Endodermal cell (in vitro differentiated cells): ENCODE measurements at regions not wholly inside any gene's neighbourhood (a gene's known extent, or its start where the extent isn't known, plus 50 kb on each side); places are given as distances from the start of the nearest gene placed in this dataset.

Experiments used
- DNase-seq: peaks from one replicate; pipeline ENCODE4 v3.0.0-alpha.2; 2017
- H3K27ac ChIP-seq: 2 replicates; pipeline ENCODE4 v1.5.1; 2013; ENCODE audit warnings: mild to moderate bottlenecking, low read depth, low read length, moderate library complexity
- H3K27me3 ChIP-seq: 2 replicates; pipeline ENCODE4 v1.6.1; 2013; ENCODE audit warnings: mild to moderate bottlenecking, low read length, moderate library complexity; ENCODE audit not compliant: insufficient read depth, control insufficient read depth, poor library complexity, severe bottlenecking
- H3K36me3 ChIP-seq: 2 replicates; pipeline ENCODE4 v1.7.0; 2013; ENCODE audit warnings: mild to moderate bottlenecking, low read length, moderate library complexity; ENCODE audit not compliant: control insufficient read depth, insufficient read depth
- H3K4me1 ChIP-seq: one replicate; pipeline ENCODE4 v1.7.0; 2013; ENCODE audit warnings: low read length; ENCODE audit not compliant: control insufficient read depth, insufficient read depth
- H3K4me3 ChIP-seq: 2 replicates; pipeline ENCODE4 v1.5.1; 2013; ENCODE audit warnings: mild to moderate bottlenecking, low read length, moderate library complexity
- H3K9ac ChIP-seq: 2 replicates; pipeline ENCODE4 v1.6.1; 2013; ENCODE audit warnings: mild to moderate bottlenecking, low read length, moderate library complexity; ENCODE audit not compliant: poor library complexity, severe bottlenecking; ENCODE audit errors: extremely low read depth
- H3K9me3 ChIP-seq: 2 replicates; pipeline ENCODE4 v1.6.1; 2013; ENCODE audit warnings: mild to moderate bottlenecking, low read length, moderate library complexity; ENCODE audit not compliant: control insufficient read depth
- H3K27ac Mint-ChIP-seq: 2 replicates; pipeline ENCODE4 v1.8.0; 2020; ENCODE audit warnings: mixed read lengths
- H3K27me3 Mint-ChIP-seq: 2 replicates; pipeline ENCODE4 v1.8.0; 2021; ENCODE audit warnings: mild to moderate bottlenecking, mixed read lengths; ENCODE audit not compliant: insufficient read depth
- H3K36me3 Mint-ChIP-seq: 2 replicates; pipeline ENCODE4 v1.8.0; 2020; ENCODE audit warnings: low read depth, mixed read lengths
- H3K4me1 Mint-ChIP-seq: 2 replicates; pipeline ENCODE4 v1.8.0; 2020; ENCODE audit warnings: mixed read lengths
- H3K4me3 Mint-ChIP-seq: 2 replicates; pipeline ENCODE4 v1.8.0; 2020; ENCODE audit warnings: mild to moderate bottlenecking, moderate library complexity, mixed read lengths
- H3K9me3 Mint-ChIP-seq: 2 replicates; pipeline ENCODE4 v1.8.0; 2020; ENCODE audit warnings: mild to moderate bottlenecking, mixed read lengths
- WGBS, 2 experiments: methylation state at CpG; one replicate each; pipeline versions ENCODE4 v1.1.5 to v1.1.7; 2013; ENCODE audit warnings: missing lambda C conversion rate in 2 of 2, mixed read lengths in 1 of 2; ENCODE audit not compliant: insufficient coverage in 1 of 2, insufficient read length in 1 of 2; 5-methylcytosine and 5-hydroxymethylcytosine counted together
- TF ChIP-seq, protein P1 (sequence below): fragments of 200-600 bp; sonication (generic); conservative IDR thresholded peaks from 2 replicates; pipeline ENCODE4 v1.5.0; 2021; ENCODE audit warnings: antibody characterized with exemption, mild to moderate bottlenecking

DNA sequence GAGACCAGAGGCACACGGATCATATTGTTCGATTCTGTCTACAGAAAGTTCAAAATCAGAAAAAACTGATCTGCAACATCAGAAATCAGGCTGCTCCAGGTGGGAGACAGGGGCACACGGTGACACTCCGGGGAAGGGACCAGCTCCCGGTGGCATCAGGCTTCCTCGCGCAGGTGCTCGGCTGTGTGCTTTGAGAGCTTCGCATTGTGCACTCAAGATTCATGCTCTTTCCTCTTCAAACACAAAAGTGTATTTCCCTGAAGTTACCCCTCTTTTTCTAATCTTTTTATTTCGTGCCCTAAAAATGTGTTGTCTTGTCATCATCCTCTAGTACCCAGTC lies 108.1 kb downstream of the DLL1 start:
- no peak overlapping the region for H3K27ac Mint-ChIP-seq
- Histone ChIP-seq H3K27me3 (peaks cover 10% of the 10 kb centered on the region), H3K4me1 (no peaks in the 10 kb centered on the region), H3K4me3 (no peak overlapping the region), H3K9me3 (no peaks in the 10 kb centered on the region), H3K36me3 (no peaks in the 10 kb centered on the region), H3K27ac (no peak overlapping the region), H3K9ac (no peak overlapping the region)
- WGBS, 2 experiments: 90 to 91% methylated on average over 10 of the region's 10 CpGs
- no peak for DNase-seq
- peaks cover 7% of the 10 kb centered on the region for H3K9me3 Mint-ChIP-seq
- no peaks in the 10 kb centered on the region for H3K4me1 Mint-ChIP-seq
- TF ChIP-seq, protein P1, sequence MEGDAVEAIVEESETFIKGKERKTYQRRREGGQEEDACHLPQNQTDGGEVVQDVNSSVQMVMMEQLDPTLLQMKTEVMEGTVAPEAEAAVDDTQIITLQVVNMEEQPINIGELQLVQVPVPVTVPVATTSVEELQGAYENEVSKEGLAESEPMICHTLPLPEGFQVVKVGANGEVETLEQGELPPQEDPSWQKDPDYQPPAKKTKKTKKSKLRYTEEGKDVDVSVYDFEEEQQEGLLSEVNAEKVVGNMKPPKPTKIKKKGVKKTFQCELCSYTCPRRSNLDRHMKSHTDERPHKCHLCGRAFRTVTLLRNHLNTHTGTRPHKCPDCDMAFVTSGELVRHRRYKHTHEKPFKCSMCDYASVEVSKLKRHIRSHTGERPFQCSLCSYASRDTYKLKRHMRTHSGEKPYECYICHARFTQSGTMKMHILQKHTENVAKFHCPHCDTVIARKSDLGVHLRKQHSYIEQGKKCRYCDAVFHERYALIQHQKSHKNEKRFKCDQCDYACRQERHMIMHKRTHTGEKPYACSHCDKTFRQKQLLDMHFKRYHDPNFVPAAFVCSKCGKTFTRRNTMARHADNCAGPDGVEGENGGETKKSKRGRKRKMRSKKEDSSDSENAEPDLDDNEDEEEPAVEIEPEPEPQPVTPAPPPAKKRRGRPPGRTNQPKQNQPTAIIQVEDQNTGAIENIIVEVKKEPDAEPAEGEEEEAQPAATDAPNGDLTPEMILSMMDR: no peak
- no peak overlapping the region for H3K4me3 Mint-ChIP-seq
- no peaks in the 10 kb centered on the region for H3K36me3 Mint-ChIP-seq
- peaks cover 13% of the 10 kb centered on the region for H3K27me3 Mint-ChIP-seq

DNA sequence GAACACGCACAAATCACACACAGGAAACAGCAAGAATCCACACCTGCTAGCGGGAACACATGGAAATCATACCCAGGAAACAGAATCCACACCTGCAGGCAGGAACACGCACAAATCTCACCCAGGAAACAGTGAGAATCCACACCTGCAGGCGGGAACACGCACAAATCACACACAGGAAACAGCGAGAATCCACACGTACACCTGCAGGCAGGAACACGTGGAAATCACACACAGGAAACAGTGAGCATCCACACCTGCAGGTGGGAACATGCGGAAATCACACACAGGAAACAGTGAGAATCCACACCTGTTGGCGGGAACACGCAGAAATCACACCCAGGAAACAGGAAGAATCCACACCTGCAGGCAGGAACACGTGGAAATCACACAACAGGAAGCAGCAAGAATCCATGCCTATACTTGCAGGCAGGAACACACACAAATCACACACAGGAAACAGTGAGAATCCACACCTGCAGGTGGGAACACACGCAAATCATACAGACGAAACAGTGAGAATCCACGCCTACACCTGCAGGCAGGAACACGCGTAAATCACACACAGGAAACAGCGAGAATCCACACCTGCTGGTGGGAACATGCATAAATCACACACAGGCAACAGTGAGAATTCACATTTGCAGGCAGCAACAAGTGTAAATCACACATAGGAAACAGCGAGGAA lies 108.6 kb downstream of the DLL1 start:
- Mint-ChIP-seq H3K4me1 (no peaks in the 10 kb centered on the region), H3K9me3 (peaks cover 7% of the 10 kb centered on the region), H3K4me3 (no peak overlapping the region), H3K27ac (no peak overlapping the region), H3K36me3 (no peaks in the 10 kb centered on the region), H3K27me3 (peaks cover 13% of the 10 kb centered on the region)
- Histone ChIP-seq H3K9me3 (no peaks in the 10 kb centered on the region), H3K4me1 (no peaks in the 10 kb centered on the region), H3K27me3 (peaks cover 10% of the 10 kb centered on the region), H3K36me3 (no peaks in the 10 kb centered on the region), H3K9ac (no peak overlapping the region), H3K4me3 (no peak overlapping the region), H3K27ac (no peak overlapping the region)
- 85 to 88% methylated on average over 17 to 19 of the region's 19 CpGs for WGBS, 2 experiments
- TF ChIP-seq, protein P1: no peak
- DNase-seq: no peak

DNA sequence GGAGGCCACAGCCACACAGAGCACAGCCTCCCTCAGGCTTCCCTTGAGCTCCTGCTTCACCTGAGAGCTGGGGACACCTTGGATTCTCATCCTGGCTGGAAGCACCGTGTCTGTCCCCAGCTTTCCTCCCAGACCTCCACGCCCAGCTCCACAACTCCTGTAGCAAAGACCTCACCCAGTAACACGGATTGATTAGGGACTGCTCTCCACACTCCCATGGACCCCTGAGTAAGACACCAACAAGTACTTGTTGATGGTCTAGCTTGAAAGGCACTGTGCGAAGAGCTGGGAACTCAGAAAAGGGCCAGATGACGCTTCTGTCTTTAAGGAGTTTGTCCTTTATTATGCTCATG lies 109.6 kb downstream of the DLL1 start:
- no peaks in the 10 kb centered on the region for H3K9me3 ChIP-seq
- Mint-ChIP-seq H3K4me3 (no peak overlapping the region), H3K27me3 (peaks cover 13% of the 10 kb centered on the region)

More for the DNA sequence above, 109.6 kb downstream of the DLL1 start:
- Mint-ChIP-seq H3K9me3 (peaks cover 13% of the 10 kb centered on the region), H3K36me3 (no peaks in the 10 kb centered on the region), H3K27ac (no peak overlapping the region), H3K4me1 (no peaks in the 10 kb centered on the region)
- Histone ChIP-seq H3K27me3 (peaks cover 10% of the 10 kb centered on the region), H3K4me1 (no peaks in the 10 kb centered on the region), H3K9ac (no peak overlapping the region), H3K4me3 (no peak overlapping the region), H3K27ac (no peak overlapping the region), H3K36me3 (no peaks in the 10 kb centered on the region)
- WGBS, 2 experiments: 88 to 95% methylated on average over 5 of the region's 5 CpGs
- DNase-seq: no peak
- TF ChIP-seq, protein P1: no peak
